ENCODE measurements at regions not wholly inside any gene's neighbourhood (a gene's known extent, or its start where the extent isn't known, plus 50 kb on each side); places are given as distances from the start of the nearest gene placed in this dataset.

DNA sequence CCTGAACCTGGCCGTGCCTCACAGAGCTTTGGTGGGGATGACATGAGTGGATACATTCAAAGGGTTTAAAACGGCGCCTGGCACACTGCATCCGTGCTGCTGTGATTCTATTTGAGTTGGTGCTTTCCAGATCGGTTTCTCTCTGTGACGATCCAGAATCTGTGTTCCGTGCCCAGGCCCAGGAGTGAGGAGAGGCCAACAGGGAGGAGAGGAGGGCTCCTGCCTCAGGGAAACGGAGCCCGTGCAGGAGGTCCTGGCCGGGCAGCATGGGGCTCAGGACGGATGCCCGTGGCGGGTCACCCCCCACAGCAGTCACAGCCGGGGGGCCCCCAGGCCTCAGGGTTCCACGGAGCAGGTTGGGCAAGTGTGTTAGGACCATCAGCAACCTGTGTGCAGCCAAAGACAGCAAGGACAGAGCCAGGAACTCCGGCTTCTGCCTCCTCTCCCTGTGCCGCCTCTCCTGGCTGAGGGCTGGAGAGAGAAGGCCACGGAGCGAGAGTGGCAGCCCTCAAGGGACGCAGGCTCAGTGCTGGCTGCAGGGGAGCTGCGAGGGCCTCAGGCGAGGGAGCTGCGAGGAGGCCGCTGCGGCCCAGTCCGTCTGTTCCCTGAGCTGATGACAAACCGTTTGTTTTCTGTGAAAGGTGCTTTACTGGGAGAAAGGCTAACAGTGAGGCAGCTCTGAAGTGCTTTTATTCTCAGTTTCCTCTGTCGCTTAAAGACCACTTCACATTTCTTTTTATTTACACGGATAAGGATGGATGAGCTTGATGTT is 99.3 kb downstream of the METRNL start:
- ATAC-seq: no peak

DNA sequence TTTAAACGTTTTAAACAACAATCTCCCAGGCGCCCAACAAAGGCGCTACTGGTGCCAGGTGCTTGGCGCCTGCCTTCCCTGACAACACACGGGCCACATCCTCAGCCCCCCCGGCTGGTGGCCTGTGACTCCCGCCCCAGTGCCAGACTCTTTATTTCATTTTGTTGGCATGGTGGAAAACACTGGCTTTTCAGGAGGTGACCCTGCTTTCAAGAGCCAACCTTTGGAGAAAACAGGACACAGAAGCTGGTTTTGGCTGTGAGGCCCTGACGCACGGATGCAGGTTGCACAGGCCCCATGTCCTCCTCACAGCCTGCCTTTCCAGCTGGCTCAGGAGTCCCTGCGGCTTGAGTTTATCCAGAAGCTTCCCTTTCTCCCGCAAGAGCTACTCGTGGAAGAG is 100.0 kb downstream of the METRNL start:
- ATAC-seq: no peak

DNA sequence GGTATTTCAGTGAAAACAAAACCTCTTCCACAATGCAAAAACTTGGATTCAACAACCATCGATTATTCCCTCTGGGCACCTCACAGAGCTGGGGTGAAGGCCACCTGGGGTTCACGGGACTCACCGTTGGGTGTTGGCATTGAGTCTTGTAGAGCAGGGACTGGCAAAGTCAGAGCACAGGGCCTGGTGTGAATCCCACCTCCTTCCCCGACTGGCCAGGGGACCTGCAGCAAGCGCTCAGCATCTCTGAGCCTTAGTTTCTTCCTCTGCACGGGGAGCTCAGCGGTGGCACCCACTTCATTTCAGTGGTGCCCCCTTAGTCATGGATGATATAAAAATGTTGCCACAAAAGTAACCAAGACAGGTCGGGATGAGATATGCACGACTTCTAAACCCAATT is 100.4 kb downstream of the METRNL start:
- ATAC-seq: no peak

DNA sequence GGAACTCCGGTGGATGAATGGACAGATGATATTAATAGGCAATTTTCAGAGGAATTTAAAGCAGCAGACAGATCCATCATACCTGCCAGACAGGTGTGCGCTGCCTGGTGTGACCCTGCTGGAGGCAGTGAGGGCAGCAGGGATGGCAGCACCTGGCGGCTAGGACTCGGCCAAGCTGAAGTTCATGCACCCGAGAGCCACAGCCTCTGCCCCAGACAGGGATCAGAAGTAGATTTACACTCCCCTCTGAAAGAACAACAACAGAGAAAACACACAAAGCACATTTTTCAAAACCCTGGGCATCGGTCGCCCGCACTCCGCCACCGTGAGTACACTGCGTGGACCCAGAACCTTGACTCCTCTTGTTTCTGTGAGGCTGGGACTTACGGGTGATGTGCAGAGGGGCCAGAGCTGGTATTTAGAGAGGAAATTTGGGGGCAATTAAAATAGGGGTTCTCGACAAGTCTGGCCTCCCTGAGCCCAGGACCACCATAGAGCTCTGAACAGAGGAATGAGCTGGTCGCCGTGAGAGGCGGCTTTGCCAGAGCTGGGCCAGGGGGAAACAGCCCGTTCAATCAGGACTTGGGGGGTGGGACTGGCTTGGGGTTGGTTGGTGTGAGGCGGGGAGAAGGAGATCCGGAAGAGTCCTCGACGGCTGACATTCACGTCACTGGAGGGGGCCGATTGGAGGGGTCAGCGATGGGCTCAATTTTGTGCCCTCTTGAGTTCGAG is 101.0 kb downstream of the METRNL start:
- no peak for ATAC-seq

DNA sequence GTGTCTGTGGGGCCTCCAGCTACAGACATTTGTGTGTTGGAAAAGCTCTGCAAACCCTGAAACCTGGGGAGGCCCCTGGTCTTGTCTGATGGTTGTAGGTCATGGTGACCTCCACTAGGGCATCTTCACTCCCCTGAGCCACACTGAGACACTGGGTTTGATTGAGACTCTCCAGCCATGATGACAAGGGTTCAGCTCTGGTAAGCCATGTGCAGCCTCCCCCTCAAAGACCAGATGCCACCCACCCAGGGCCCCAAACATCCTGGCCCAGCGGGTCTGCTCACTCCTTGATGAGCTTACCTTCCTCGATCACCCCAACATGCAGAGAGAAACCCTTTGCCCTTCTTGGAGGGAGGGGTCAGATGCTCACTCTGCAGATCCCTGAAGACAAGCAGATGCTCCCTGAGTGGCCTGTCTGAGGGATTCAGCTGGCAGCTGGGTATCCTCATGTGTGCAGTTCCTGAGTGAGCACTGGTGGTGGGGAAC is 101.6 kb downstream of the METRNL start:
- ATAC-seq: no peak

DNA sequence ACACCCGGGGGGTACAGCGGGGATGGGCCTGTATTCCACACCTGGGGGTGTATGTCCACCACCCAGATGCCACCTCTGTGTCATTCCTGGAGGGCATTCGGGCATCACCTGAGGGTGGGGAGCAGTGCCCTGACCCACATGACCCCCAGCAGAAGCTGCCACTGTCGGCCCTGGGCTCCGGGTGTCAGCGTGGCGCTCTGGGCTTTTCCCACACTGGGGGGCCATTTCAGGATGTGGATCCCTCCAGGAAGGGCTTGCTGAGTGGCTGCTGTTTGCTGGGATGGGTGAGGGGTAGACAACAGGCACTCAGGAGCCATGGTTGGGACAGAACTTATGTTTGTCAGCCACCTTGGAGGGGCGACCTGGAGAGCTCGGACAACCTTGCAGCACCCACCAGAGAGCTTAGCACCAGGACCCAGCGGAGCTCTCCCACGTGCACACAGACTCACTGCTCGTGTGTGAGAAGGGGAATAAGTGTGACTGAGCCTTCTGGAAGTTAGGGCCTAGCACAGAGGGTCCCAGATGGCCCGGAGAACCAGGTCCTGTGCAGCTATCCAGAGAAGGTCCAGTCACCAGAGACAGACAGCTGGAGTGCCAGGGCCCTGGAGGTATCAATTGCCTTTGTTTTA is 102.7 kb downstream of the METRNL start:
- no peak for ATAC-seq

DNA sequence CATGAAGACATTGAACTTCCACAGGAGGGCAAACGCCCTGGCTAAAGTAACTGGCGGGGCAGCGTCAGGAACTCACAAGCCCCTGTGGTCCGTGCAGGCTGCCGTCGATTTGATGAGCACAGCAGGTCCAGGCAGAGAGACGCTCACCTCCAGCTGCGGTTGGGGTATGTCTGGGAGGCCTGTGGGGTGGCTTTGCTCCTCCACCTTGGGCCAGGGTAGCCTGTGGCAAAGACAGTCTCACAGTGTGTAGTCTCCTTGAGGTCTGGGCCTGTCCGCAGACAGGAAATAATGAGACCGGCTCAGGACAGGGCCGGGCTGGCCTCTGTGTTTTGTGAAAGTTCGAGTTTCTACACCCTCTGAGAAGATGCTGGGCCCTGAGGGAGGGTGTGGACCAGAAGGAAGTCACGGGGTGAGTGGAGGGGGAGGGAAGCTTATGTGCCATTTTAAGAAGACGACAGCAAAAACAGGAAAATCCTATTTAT is 103.3 kb downstream of the METRNL start:
- ATAC-seq: no peak

DNA sequence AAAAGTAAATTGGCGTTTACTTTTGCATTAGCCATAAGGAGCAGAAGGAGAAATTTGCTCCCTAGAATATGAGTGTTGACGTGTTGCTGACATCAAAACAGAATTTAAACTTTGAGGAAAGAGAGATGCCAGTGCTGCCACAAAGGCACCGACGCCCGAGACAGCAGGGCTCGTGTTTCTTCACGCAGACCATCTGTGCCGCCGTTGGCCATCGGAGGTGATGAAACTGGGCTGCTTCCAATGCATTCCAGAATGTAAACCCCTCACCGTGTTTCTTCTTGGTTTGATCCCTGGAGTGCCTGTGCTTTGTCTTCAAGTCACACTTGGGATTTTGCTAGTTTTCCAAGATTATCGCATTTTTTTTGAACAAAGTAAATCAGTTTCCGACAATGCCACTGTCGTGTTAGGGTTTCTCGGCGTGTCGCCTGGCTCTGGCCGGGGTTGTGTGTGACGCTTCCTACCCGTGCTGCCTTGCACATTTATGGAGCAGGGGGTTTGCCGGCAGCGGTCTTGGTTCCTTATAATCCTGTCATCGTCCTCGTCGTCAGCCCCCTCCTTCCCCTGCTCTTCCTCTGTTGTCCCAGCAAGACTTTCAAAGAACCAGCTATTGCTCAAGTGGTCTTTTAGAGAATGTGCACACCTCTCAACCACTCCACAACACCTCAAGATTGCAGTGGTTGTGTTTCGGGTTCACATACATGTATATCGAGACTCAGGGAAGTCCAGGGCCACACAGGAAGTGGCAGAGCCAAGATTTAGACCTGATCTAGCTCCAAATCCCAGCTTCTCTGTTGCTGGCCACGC is 103.9 kb downstream of the METRNL start:
- no peak for ATAC-seq

DNA sequence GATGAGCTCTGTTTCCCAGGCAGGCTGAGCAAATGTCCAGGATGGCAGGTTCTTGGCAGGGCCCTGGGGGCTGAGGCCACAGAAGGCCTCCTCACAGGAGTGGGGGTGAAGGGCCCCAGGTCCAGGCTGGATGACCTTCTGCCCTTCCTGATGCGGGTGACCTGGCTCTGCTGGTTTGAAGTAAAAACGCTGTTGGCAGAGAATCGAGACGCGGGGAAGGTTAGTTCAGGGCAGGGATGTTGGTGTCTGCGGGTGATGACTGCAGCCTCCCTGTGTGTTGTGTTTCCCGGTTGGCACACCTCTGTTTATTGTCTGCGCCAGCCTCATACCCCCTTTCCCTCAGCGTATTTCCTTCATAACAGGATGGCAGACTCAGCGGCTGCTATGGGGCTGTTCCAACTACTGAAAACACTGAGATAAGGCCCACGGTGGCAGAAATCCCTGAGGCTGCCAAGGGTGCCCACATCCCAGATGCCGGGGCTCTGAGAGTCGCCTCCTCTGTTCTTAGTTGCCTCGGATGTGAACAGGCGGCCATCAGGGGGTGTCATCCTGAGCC is 104.6 kb downstream of the METRNL start:
- ATAC-seq: no peak

DNA sequence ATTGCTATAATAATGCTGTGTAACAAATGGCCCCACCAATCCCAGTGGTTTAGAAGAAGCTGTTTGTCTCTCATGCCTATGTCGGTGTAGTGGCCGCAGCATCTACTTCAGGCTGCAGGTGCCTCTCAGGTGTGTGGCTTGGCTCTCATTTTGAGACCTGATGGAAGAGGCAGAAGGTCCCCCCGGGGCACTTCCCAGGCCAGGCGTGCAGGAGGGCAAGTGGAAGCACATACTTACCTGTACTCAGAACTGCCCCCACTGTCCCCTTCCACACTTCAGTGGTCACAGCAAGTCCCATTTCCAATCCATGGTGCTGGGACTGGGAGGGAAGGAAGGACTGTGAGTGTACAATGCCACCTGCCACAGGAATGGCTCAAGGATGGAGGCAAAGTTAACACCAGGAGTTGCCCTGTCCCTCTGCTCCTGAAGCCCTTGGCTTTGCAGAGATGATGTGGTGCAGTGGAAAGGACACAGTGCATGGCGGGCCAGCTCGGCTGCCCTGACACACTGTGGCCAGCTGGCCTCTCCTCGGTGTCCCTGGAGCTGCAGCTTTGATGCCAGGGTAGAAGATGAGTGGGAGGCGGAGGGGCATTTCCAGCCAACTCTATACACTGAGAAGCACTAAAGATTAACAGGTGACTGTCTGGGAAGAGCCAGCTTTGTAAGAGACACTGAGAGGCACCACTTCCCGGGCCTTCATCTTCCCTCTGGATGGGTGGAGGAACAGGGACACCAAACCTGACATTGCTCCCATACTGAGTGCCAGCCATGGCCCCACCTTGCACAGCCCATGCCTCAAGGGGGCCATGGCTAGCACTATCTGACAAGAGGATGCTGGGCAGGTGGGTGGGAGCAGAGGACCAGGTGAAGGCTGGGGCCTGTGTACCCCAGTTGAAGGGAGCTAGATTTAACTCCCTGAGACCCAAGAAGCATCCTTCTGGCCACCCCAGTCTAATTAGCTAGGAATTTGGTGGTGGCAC is 105.9 kb downstream of the METRNL start:
- ATAC-seq: no peak

DNA sequence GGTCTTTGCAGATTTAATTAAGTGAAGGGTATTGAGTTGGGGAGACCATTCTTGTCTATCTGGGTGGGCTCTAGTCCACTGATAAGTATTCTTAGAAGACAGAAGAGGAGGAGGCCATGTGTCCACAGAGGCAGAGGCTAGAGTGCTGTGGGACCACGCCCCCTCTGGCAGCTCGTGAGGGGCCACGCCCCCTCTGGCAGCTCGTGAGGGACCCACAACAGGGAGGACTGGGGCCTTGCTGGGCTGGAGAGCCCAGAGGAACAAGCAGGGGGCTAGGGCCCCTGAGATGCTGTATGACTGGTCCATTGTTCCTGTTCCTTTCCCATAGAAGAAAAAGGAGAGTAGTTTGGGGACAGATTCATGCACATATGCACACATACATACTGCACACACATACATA is 106.8 kb downstream of the METRNL start:
- no peak for ATAC-seq

DNA sequence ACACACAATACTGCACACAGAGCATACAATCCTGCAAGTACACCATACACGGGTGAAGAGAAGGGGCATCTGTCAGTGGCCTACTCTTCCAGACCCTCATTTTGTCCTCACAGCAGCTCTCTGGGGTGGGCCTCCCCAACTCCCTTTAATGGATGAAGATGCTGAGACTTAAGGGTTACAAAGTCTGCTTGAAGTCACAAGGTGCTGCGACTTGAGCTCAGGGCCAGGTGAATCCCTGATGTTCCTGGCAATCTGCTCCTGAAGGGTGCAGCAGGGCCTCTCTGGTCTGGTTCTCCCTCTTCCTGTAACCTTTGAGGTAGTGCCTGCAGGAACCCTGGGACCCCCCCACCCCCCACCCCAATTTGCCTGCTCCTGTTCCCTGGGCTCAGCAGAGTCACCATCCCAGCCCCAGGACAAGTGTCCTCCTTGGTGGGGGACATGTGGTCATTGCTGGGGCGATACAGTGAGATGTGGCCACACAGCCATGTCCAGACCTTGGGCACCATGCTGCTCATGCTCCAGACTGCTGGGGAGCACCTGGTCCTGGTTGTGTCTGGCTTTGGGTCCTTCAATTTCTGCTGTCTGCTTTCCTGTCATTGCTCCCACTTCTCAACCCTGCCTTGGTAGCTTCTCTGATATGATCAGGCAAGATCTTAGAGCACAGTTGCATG is 107.5 kb downstream of the METRNL start:
- no peak for ATAC-seq

DNA sequence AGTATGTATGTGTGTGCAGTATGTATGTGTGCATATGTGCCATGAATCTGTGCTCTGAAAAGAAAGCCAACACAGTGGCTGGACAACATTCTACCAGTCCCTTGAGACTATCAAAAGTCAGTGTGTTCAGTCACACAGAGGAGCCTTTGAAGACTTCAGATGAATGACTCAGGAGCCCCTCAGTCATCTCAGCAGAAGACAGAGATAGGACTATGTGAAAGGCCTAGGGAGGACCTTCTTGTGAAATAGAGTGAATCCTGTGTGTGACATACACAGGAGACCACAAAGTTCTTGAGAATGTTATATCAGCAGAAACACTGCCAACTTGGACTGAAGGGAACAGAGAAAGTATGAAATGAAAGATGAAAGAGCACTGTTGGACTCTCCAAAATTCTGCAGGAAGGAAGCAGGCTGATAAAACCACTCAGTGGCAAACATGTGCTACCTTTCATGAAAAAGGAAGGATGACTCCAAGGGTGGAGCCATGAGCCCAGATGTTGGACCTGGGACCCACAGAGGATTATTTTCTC is 108.4 kb downstream of the METRNL start:
- ATAC-seq: no peak

DNA sequence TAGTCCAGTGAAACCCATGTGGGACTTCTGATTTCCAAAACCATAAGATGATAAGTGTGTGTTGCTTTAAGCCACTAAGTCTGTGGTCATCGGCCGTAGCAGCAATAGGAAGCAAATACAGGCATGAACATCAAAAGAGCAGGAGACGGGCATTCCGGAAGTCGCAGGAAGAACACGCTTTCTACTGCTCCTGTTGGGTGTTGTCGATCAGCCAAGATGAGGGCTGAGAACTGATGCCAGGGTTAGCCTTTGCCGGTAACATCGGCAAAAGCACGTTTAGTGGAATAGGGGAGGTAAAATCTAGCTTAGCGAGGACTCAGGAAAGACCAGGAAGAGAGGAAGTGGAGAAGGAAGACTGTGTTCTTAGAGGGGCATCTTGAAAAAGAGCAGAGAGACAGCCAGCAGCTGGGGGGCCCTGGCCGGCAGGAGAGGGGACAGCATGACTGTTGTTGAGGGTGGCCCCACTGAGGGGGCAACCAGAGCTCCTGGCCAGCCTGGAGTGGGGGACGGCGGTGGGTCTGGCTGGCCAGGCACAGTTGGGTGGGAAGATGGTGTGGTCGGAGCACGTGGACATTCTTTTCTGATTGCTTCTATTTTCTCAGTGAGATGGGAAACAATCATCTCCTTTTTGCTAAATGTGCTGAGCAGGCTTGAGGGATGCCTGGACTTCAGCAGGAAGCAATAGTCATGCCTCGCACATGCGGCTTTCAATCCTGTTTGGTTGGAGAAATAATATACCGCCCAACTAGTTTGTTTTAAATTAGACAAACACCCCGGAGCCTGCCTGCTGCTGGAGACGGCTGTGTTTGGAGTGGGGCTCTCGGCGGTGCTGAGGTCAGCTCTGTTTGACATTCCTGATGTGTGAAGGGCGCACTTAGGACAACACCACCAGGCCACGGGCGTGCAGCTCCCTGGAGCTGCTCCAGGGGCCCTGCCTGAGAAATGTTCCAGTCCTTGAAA is 109.9 kb downstream of the METRNL start:
- no peak for ATAC-seq

DNA sequence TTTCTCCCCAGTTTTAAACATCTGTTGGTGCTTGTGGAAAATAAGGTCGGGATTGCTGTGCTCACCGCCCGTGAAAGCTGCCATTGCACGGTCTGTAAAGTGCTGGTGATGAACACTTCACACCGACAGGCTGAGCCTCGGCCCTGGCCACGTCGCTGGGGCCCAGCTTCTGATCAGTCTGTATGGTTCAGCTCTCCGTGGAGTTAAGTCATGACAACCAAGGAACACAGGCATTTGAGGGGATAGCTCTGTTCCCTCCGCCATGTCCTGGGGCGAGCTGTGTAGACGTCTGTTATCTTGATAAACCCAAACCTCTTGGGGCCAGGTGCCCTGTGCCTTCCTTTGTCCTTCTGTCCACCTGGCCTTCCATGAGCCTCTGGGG is 110.6 kb downstream of the METRNL start:
- ATAC-seq: no peak

DNA sequence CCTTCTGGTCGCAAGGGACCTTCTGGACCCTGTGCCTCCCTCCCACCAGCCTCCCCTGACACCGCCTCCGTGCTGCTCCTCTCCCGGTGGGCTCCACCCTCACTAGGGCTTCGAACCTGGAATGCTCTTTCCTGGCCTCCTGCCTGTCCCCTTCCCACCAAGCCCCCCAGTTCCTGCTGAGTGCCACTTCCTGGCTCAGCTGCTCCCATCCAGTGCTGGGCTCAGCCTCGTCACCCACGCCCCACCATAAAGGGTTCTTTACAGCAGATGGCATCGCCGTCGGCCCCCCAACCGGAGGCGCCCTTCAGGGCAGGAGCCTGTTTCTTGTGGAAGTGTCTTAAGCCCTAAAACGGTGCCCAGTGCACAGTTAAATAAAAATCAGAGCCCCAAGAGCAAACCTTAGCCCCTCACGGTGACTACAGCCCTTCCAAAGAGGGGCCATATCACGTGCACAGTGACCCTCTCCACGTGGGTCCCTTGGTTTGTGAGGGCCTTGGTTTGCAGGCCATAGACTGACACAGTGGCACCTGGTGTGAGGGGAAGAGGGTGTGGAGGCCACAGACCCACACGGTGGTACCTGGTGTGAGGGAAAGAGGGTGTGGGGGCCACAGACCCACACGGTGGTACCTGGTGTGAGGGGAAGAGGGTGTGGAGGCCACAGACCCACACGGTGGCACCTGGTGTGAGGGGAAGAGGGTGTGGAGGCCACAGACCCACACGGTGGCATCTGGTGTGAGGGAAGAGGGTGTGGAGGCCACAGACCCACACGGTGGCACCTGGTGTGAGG is 111.4 kb downstream of the METRNL start:
- ATAC-seq: no peak

DNA sequence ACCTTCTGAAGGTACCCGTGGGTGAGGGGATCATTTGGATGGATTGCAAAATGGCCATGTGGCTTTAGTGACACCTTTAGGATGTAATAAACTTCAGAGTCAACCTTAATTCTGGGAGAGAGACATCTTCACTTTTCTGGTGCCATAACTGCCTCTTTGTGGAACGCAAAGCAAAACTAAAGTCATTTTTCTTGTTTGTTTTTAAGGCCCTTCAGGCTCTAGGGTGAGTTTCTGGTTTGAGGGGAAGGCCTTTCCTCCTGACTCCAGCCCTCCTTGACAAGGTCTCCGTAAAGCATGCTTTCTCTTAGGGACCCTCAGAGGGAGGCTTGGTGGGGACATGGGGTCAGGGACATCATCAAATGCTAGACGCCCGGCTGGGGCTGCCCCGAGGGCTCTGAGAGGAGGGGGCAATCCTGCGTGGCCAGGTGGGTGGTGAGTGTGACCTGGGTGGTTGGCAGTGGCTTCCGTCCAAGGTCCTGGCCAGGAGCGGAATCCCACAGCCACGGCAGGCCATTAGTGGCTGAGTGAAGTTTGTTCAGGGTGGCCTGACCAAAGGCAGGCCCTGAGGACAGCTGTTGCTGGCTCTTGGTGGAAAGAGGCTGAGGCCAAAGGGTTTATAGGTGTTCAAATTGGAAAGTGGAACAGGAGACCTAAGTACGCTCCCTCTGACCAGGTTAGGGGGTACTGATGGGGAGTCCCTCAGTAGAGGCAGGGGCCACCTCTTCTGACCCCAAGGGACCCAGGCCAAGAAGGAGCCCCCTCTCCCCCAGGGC is 112.2 kb downstream of the METRNL start:
- no peak for ATAC-seq
